IgD-negative memory B cell (primary cell): ENCODE measurements at regions not wholly inside any gene's neighbourhood (a gene's known extent, or its start where the extent isn't known, plus 50 kb on each side); places are given as distances from the start of the nearest gene placed in this dataset.

Experiments used
- H3K27ac Mint-ChIP-seq, 3 donors: one replicate each; pipeline ENCODE4 v1.8.0; 2020 to 2022; ENCODE audit warnings: mild to moderate bottlenecking in 3 of 3, mixed read lengths in 3 of 3, moderate library complexity in 1 of 3
- H3K27me3 Mint-ChIP-seq: one replicate; pipeline ENCODE4 v1.8.0; 2021; ENCODE audit warnings: mixed read lengths
- H3K36me3 Mint-ChIP-seq: one replicate; pipeline ENCODE4 v1.8.0; 2020; ENCODE audit warnings: mild to moderate bottlenecking, mixed read lengths
- H3K4me1 Mint-ChIP-seq, 3 donors: one replicate each; pipeline ENCODE4 v1.8.0; 2020 to 2022; ENCODE audit warnings: mixed read lengths in 3 of 3, mild to moderate bottlenecking in 1 of 3
- H3K4me3 Mint-ChIP-seq, 4 donors: one replicate each; pipeline ENCODE4 v1.8.0; 2020 to 2022; ENCODE audit warnings: mild to moderate bottlenecking in 4 of 4, mixed read lengths in 4 of 4, moderate library complexity in 3 of 4
- H3K9me3 Mint-ChIP-seq, 3 donors: one replicate each; pipeline ENCODE4 v1.8.0; 2020 to 2021; ENCODE audit warnings: mixed read lengths in 3 of 3, mild to moderate bottlenecking in 1 of 3

DNA sequence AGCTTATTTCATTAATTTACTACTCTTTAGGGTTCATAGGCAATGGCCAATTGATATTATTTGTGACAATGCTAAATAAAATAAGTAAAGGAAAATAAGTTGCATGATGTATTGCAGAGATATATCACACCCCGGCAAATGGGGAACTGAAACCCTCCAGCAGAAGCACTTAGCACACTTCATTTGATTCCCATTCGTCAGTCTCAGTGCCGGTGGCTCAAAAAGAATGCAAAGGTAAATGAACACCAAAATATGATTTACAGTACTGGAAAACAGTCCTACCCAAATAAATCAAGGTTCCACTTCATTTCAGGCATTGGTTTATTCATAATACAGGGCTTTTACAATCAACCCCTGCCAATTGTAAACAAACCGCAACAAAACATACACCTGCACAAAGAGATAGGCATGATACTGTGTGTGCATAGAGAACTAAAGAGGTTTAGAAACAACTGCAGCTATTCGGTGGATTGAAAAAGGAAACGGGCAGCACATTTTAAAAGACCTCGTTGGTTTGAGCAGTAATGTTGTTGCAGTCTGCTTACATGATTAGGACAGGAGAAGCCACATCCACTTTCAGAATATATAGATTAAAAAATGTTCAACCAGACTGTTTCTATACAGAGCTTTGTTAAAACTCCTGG is 1019.2 kb downstream of the TTLL7 start:
- H3K36me3 Mint-ChIP-seq, result no peaks in the 10 kb centered on the region
- H3K4me3 Mint-ChIP-seq, result peak overlapping the region in 2 of 4 donors; percentile 13 to 55
- H3K27ac Mint-ChIP-seq, result no peak overlapping the region
- no peaks in the 10 kb centered on the region for H3K27me3 Mint-ChIP-seq
- peaks cover 0 to 2% (median 0%) of the 10 kb centered on the region in 3 donors for H3K9me3 Mint-ChIP-seq
- H3K4me1 Mint-ChIP-seq, result peaks cover 6 to 17% (median 12%) of the 10 kb centered on the region in 3 donors

DNA sequence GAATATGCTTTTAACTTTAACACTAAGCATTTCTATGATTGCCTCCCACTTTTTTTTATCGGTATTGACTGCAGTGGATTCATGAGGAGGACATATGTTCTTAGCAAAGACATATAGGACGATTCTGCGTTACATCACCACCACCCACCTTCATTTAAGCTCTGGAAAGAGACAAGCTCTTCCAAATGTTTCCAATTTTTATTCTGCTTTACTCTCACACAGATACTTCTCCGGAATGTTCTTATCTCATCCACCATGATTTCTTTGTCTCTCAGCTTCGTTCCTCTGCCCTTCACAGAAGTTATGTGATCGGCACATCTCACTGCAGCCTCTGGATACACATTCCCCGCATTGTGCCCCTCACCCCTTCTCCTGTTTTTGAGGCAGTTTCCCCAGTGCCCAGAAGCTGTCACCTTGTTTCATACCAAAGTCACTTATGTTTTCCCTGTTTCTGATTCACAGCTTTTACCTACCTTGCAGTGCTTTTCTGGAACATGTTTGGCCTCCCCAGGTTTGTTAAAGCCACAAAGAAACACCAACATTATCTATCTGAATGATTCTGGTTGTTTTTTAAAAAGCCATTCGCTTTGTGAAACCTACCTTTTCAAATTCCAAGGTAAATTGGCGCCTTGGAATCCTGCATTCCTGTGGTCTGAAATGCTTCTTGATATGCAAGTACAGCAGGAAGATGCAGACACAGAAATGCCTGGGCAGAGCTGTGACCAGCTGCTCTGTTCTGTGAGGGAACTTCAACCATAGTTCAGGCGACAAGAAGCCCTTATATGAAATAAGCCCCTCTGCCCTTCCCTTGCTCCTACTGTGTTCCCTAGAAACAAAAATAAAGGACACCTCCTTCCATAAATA is 1020.2 kb downstream of the TTLL7 start:
- Mint-ChIP-seq H3K4me3 (peak overlapping the region in 1 of 4 donors; percentile 21), H3K4me1 (peaks cover 6 to 17% (median 12%) of the 10 kb centered on the region in 3 donors), H3K27ac (no peak overlapping the region), H3K9me3 (peaks cover 0 to 7% (median 2%) of the 10 kb centered on the region in 3 donors), H3K27me3 (no peaks in the 10 kb centered on the region), H3K36me3 (no peaks in the 10 kb centered on the region)

DNA sequence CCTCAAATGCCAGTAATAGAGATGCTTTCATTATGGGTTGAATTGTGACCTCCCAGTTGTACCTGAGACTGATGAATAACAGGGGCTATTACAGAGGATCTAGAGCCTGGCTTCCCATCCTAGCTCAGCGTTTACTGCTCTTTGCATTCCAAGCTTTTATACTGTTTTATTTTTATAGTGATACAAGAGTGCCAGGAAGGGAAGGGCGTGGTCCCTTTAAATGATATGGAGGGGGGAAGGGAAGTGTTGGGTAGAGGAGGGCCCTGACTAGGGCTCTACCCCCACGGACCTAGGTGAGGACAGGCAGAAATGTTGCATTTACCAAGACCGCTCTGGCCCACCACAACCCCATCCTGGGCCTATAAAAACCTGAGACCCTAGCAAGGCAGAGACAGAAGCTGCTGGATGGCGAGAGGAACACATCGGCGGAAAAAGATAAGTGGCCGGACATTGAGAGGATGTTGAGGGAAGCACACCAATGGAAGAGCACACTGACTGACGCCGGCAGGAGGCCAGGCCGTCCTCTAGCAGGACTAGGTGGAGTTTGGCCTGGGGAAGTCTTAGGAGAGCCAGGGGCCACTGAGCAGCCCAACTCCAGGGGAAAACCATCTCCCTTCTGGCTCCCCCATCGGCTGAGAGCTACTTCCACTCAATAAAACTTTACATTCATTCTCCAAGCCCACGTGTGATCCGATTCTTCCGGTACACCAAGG is 1025.9 kb downstream of the TTLL7 start:
- H3K4me3 Mint-ChIP-seq, result no peak overlapping the region
- H3K36me3 Mint-ChIP-seq, result no peaks in the 10 kb centered on the region

DNA sequence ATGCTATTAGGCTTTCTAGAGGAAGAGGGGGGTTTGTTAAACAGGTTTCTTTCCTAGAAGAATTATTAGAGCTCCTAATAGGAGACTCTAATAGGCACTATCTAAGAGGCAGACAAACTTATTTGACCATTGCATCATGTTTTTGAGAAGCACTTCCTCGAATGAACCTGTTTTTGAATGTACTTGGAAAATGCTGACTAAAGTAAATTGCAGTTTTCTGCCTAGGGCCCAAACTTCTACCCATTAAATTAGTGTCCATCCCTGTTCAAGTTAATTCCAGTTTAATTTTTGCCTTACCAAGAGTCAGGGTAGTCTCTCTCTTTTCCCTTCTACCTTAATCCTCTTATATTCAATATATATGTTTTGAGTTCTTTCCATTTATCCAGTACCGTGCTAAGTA is 1029.6 kb downstream of the TTLL7 start:
- Mint-ChIP-seq H3K9me3 (peaks cover 0 to 7% (median 0%) of the 10 kb centered on the region in 3 donors), H3K27ac (no peak overlapping the region), H3K36me3 (no peaks in the 10 kb centered on the region), H3K27me3 (peaks cover 1% of the 10 kb centered on the region), H3K4me1 (no peaks in the 10 kb centered on the region), H3K4me3 (no peak overlapping the region)

More for the DNA sequence above, 1025.9 kb downstream of the TTLL7 start:
- Mint-ChIP-seq H3K4me1 (no peaks in the 10 kb centered on the region), H3K9me3 (peaks cover 0 to 7% (median 1%) of the 10 kb centered on the region in 3 donors), H3K27ac (no peak overlapping the region), H3K27me3 (peaks cover 1% of the 10 kb centered on the region)

DNA sequence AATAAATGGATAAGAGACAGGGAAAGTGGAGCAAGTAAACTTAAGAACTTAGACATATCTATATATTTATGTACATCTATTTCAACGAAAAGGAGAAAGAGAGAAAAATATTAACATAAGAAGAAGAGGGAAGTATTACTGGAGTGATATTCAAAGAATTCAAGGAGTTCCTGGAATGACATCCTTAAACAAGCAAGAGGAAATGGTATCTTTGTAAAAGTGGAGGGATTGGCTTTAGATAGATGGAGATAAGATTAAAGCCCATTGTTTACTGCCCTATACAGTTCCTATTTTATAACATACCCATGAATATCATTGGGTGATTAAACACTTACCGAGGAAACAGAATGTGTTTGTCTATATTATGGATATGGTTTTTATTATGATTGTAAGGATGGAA is 1036.3 kb downstream of the TTLL7 start:
- Mint-ChIP-seq H3K36me3 (no peaks in the 10 kb centered on the region), H3K27me3 (no peaks in the 10 kb centered on the region), H3K9me3 (no peaks in the 10 kb centered on the region), H3K27ac (no peak overlapping the region), H3K4me1 (no peaks in the 10 kb centered on the region), H3K4me3 (no peak overlapping the region)

DNA sequence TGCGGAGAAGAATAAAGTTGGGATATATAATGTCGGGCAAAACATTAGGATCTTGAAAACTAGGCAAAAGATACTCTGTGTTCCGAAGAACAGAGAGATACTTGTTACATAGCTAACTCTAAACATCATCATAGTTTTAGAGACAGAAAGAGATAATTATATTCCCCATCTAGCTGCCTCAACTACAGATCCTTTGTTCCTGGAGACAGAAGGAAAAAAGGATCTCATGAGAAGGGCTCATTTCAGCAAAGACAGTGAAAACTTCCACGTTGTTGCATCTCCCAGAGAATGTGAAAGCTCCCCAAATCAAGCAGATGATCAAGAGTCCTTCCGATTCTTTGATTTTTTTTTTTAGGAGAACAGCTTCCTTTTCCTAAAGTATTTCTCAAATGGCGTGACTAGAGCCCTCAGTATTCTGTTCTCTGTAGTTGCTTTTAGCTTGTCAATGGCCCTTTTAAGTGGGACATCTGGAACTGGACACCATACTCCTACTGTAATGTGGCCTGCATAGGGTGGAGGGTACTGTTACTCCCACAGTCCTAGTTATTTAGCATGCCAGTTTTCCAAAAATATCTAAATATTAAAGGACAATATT is 1048.2 kb downstream of the TTLL7 start:
- no peaks in the 10 kb centered on the region for H3K4me1 Mint-ChIP-seq

DNA sequence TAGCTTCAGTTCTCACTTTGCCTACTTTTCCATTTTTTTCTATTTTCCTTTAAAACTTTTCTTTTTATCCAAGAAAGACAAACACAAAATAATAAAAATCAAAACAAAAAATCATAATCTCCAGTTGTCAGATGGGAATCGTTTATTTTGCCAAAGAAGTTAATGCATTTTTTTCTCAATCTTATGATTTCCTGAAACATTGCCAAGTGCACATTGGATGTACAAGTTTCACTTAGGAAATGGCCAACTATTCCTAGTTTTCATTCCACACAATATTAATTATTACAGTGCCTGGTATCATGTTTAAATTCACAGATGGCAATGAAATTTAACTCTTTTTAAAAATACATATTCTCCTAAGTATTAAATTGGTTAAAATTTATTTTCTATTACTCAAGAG is 1050.5 kb downstream of the TTLL7 start:
- no peak overlapping the region for H3K4me3 Mint-ChIP-seq
- no peaks in the 10 kb centered on the region for H3K9me3 Mint-ChIP-seq
- H3K27me3 Mint-ChIP-seq, result no peaks in the 10 kb centered on the region
- H3K36me3 Mint-ChIP-seq, result no peaks in the 10 kb centered on the region
- H3K27ac Mint-ChIP-seq, result no peak overlapping the region
- H3K4me1 Mint-ChIP-seq, result no peaks in the 10 kb centered on the region

More for the DNA sequence above, 1048.2 kb downstream of the TTLL7 start:
- H3K27ac Mint-ChIP-seq, result no peak overlapping the region
- H3K4me3 Mint-ChIP-seq, result no peak overlapping the region
- H3K9me3 Mint-ChIP-seq, result no peaks in the 10 kb centered on the region
- no peaks in the 10 kb centered on the region for H3K27me3 Mint-ChIP-seq
- no peaks in the 10 kb centered on the region for H3K36me3 Mint-ChIP-seq

DNA sequence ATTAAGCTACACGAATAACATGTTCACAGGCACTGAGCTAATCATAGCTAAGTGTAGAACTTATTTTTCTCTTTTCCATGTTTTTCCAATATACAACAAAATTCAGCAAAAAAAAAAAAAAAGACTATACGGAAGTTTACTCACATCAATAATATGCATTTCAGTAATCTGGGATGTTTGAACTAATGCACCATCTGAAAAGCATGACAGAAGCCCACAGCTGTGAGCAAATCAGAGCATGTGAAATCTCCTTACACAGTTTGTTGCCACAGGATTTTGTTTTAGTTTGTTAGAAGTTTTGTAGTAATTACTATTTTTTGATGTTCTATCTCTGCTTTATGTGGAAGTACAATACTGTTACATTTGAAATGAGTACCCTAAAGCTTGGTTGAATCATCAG is 1051.7 kb downstream of the TTLL7 start:
- no peak overlapping the region for H3K4me3 Mint-ChIP-seq
- no peaks in the 10 kb centered on the region for H3K9me3 Mint-ChIP-seq
- H3K4me1 Mint-ChIP-seq, result no peaks in the 10 kb centered on the region
- H3K27me3 Mint-ChIP-seq, result no peaks in the 10 kb centered on the region
- no peaks in the 10 kb centered on the region for H3K36me3 Mint-ChIP-seq
- H3K27ac Mint-ChIP-seq, result no peak overlapping the region

DNA sequence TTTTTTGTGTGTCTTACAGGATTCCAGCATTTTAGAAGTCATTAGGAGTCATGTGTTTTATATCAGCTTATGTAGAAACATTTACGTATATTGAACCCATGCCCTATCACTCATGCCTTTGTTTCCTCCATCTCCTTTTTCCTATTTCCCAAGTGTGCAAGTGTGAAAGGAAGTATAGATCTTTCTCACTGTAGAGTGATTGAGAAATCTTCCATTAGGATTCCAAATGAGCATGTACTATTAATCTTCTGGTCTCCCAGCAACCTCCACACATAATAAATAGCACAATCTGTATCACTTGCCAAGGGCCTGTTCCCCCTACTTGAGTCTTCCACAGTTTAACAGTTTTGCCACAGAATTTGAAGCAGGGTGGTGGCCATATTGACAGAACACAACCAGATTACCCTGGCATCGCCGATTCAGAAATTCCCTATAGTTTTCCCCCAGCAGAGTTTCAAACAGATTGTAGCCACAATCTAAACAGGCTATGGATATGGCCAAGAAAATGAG is 1052.8 kb downstream of the TTLL7 start:
- no peaks in the 10 kb centered on the region for H3K9me3 Mint-ChIP-seq

DNA sequence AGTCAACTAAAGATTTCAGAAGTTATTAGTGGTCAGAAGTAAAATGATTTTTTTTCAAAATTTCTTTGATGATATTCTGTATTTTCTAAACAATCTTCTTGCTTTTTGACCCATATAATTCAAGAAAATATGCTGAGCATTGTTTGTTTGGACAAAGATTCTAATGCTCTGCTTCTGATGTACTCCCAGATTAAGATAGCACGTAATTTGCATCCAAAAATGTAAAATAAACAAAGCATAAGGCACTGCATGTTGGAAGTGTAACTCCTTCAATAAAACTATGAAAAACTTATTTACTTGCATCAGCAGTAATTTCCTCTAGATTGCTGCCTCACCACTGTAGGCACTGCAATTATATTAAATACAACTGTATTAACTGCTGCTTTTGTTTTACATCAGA is 1054.1 kb downstream of the TTLL7 start:
- Mint-ChIP-seq H3K4me1 (no peaks in the 10 kb centered on the region), H3K4me3 (no peak overlapping the region), H3K27me3 (no peaks in the 10 kb centered on the region), H3K36me3 (no peaks in the 10 kb centered on the region), H3K9me3 (no peaks in the 10 kb centered on the region), H3K27ac (no peak overlapping the region)

More for the DNA sequence above, 1052.8 kb downstream of the TTLL7 start:
- Mint-ChIP-seq H3K36me3 (no peaks in the 10 kb centered on the region), H3K27me3 (no peaks in the 10 kb centered on the region), H3K4me1 (no peaks in the 10 kb centered on the region), H3K4me3 (no peak overlapping the region), H3K27ac (no peak overlapping the region)

DNA sequence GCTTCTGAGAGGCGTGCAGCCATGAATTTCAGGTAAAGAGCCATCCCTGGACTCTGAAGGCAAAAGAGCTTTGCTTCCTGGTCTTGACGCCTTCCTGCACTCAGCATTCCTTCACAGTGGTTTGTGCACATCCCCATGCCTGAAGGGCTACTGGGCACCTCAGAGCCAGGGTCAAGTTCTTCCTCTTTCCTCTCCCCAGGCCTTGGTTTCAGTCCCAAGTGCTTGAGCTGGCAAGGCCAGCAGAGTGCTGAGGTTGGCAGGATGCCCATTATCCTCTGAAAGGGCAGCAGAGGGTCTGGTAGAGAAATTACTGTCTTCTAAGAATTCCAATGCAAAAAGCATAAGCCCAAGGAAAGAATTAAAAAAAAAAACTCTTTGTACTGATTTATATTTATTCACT is 1064.9 kb downstream of the TTLL7 start:
- H3K4me1 Mint-ChIP-seq, result no peaks in the 10 kb centered on the region

DNA sequence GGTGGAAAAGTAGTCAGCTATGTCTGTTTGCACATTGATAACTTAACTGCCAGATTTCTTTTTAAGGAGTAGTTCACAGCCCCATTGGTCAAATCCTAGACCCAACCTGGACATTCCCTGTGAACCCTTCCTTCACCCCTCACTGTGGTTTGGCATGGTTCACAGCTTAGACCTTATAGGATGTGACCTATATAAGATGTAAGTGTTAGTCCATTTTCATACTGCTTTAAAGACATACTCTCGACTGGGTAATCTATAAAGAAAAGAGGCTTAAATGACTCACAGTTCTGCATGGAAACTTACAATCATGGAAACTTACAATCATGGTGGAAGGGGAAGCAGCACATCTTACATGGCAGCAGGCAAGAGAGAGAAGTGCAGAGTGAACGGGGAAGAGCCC is 1066.2 kb downstream of the TTLL7 start:
- no peaks in the 10 kb centered on the region for H3K27me3 Mint-ChIP-seq
- no peak overlapping the region for H3K4me3 Mint-ChIP-seq
- peaks cover 0 to 2% (median 0%) of the 10 kb centered on the region in 3 donors for H3K9me3 Mint-ChIP-seq
- H3K36me3 Mint-ChIP-seq, result no peaks in the 10 kb centered on the region
- no peak overlapping the region for H3K27ac Mint-ChIP-seq
- no peaks in the 10 kb centered on the region for H3K4me1 Mint-ChIP-seq

More for the DNA sequence above, 1064.9 kb downstream of the TTLL7 start:
- H3K36me3 Mint-ChIP-seq, result no peaks in the 10 kb centered on the region
- no peaks in the 10 kb centered on the region for H3K27me3 Mint-ChIP-seq
- no peak overlapping the region for H3K27ac Mint-ChIP-seq
- peaks cover 0 to 2% (median 0%) of the 10 kb centered on the region in 3 donors for H3K9me3 Mint-ChIP-seq
- H3K4me3 Mint-ChIP-seq, result no peak overlapping the region

DNA sequence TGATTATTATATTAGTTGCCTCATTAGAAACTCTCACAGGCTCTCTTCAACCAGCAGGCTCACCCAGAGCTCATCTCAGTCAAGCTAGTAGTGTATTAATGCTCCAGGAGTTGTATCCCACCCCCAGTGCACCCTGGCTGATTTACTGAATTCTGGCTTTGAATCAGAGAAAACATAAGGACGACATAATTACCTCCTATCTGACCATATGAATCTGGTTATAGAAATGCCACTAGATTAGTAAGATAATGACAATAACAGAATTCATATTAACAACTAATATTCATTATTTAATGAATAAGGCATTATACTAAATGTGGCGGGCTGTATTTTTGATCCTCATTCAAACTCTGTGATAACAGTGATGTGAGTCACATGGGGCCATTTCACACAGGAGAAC is 1066.7 kb downstream of the TTLL7 start:
- Mint-ChIP-seq H3K36me3 (no peaks in the 10 kb centered on the region), H3K4me3 (no peak overlapping the region), H3K27me3 (no peaks in the 10 kb centered on the region), H3K27ac (no peak overlapping the region), H3K9me3 (peaks cover 0 to 2% (median 0%) of the 10 kb centered on the region in 3 donors), H3K4me1 (no peaks in the 10 kb centered on the region)

DNA sequence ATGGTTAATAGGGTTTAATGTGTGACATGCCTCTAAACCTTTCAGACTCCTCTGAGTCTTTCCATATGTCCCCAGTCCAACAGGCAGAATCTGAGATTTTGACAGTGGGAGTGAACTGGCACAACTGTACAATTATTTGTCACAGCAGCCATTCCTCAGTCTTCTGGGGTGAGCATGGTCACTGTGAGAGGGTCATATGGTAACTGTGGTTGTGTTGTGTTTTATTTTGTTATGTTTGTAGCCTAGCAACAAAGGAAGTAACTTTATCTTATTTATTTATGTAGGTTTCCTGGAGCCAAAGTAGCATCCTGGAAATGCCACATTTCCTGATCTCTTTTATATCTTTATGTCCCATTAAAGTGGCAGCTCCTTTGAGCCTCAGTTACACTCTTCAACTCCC is 1067.9 kb downstream of the TTLL7 start:
- Mint-ChIP-seq H3K4me3 (no peak overlapping the region), H3K4me1 (no peaks in the 10 kb centered on the region), H3K36me3 (no peaks in the 10 kb centered on the region), H3K27ac (no peak overlapping the region), H3K9me3 (peaks cover 0 to 2% (median 0%) of the 10 kb centered on the region in 3 donors), H3K27me3 (no peaks in the 10 kb centered on the region)

DNA sequence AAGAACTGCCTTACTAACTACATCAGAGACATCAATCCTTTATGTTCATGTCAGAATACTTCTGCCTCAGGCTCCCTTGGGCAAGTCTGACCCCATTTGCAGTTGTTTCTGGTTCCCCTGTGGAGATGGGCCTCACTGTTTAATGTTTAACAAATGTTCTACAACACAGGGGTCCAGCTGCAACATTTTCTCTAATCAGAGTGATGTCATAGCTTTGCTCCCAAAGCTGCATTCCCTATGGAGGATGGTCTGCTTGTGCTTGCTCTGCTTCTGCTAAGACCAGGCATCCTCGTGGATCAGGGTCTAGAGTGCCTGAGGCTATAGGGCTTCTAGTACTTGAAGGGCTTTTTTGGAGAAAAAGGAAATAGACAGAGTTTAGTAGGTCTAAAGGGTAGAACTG is 1071.2 kb downstream of the TTLL7 start:
- Mint-ChIP-seq H3K36me3 (peaks cover 3% of the 10 kb centered on the region), H3K9me3 (peaks cover 0 to 4% (median 0%) of the 10 kb centered on the region in 3 donors), H3K4me1 (no peaks in the 10 kb centered on the region), H3K4me3 (no peak overlapping the region), H3K27ac (no peak overlapping the region), H3K27me3 (no peaks in the 10 kb centered on the region)
